ENCODE measurements at regions not wholly inside any gene's neighbourhood (a gene's known extent, or its start where the extent isn't known, plus 50 kb on each side); places are given as distances from the start of the nearest gene placed in this dataset.

DNA sequence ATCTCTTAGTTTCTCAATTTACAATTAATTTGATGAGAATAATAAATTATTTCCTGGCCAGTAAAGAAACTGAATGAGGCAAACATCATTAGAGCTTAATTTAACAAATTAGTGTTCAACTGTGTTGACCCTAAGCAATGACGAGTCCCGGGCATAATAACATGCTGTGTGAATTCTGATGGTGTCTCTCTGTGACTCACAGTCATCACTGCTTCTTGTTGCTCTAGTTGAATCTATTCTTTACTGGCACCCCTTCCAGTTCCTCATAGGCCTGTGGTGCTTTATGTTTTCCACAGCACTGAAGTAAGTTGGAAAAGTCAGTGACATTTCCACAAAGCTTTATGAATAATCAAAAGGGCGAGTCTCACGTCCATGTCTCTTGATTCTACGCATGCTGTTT lies 57.7 kb upstream of the SLC7A11 start:
- no peak for DNase-seq

DNA sequence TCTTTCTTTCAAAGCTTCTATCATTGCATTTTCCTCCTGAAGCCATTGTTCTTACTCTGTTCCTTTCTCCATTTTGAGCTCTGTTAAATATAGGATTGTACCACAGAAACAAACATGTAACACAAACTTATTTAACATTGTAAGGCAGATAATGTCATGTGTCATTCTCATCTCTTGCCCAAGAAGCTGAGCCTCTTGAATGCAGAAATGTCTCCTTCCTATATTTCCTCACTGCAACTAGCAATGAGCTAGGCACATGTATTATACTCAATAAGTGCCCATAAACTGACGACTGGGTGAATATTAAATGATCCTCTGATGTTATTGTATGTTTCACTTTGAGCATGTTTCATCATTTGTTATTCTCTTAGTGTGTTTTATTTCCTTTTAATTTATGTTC lies 56.7 kb upstream of the SLC7A11 start:
- no peak for DNase-seq

DNA sequence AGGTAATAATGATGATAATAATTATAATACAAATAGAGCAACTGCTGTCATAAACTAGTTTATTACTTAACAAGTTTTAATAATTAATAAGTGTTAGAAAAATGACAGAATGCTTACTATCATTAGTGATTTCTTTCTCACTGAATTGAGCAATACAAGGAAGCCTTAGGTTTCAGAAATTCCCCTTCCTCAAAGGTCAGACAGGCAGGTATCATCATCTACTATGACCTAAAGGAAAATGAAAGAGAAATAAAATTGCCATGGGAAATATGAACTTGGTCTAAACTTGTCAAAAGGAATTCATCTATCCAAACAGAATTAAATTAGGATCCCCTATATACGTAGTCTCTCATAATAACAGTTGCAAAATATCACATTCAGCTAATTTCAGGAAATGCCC lies 56.3 kb upstream of the SLC7A11 start:
- no peak for DNase-seq

DNA sequence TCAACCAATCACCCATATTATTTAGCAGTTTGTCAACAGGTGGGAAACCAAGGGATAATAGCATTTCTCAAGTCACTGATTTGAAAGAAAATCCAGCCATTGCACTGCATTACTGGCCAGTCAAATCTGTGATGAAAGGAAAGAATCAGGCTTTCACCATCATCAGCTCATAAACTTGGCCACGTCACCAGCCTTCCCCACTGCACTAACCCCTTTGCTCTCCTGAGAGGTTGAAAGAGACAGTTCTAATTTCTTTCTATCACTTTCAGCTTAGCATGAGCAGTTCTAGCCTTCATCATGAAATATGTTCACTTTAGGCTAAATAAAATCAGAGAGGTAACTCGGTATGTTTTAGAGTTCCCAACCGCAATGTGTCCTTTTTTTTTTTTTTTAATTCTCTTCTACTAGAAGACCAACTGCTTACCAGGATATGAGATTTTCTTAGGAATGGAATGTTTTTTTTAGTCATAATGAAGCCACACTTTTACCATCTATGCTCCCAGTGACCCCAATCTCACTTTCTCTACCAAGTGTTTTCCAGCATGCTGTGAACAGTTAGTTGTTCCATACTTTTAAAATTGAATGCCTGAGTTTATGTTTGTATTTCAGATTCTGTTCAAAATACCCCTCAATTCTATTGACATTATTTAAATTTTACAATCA lies 55.7 kb upstream of the SLC7A11 start:
- no peak for DNase-seq

DNA sequence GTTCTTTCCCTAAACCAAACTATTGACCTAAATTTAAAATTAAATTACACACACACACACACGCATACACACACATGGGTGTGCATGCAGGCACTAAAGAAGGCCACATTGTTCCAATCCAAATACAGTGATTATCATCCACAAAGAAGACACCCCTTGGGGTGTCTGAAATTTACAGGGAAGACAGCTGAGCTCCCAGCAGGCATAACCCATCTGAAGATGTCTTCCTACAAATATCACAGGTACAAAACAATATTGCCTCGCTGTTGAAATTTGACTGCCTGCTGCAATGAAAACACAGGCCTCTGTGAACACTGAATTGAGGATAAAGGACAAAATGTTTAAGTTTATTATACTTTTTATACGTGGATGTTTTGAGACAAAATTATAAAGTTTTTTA lies 50.2 kb upstream of the SLC7A11 start:
- no peak for DNase-seq

Measured in amniotic stem cell (primary cell).